ENCODE measurements at regions not wholly inside any gene's neighbourhood (a gene's known extent, or its start where the extent isn't known, plus 50 kb on each side); places are given as distances from the start of the nearest gene placed in this dataset.

DNA sequence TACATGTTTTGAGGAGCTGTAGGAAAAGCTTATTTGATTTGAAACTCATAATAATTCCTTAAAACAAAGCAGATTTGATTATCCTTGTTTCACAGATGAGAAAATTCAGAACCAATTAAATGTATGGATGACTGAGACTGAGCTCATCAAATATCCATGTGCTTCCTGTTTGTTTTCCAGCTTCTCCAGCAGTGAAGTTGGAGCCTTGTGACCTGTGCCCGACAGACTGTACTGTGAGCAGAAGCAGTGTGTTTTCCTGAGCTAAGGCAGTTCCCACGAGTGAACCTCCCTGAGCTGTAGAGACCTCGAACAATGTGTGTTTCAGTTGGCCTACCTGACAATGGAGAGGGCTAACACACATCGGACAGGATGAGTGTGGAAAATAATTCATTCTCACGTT lies 599.5 kb upstream of the NRSN1 start:
- TF ChIP-seq SMC3 (conservative IDR thresholded peaks at IDR 0.05; ENCODE audit: poor library complexity), result no peak
- TF ChIP-seq, protein P1, sequence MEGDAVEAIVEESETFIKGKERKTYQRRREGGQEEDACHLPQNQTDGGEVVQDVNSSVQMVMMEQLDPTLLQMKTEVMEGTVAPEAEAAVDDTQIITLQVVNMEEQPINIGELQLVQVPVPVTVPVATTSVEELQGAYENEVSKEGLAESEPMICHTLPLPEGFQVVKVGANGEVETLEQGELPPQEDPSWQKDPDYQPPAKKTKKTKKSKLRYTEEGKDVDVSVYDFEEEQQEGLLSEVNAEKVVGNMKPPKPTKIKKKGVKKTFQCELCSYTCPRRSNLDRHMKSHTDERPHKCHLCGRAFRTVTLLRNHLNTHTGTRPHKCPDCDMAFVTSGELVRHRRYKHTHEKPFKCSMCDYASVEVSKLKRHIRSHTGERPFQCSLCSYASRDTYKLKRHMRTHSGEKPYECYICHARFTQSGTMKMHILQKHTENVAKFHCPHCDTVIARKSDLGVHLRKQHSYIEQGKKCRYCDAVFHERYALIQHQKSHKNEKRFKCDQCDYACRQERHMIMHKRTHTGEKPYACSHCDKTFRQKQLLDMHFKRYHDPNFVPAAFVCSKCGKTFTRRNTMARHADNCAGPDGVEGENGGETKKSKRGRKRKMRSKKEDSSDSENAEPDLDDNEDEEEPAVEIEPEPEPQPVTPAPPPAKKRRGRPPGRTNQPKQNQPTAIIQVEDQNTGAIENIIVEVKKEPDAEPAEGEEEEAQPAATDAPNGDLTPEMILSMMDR (IDR thresholded peaks at IDR 0.05; ENCODE audit: poor library complexity, severe bottlenecking), result no peak
- TF ChIP-seq EP300 (conservative IDR thresholded peaks at IDR 0.05; ENCODE audit: poor library complexity, severe bottlenecking), result no peak
- no peak for TF ChIP-seq POLR2AphosphoS5 (IDR thresholded peaks at IDR 0.05)
- TF ChIP-seq RAD21 (conservative IDR thresholded peaks at IDR 0.05), result no peak
- no peak for TF ChIP-seq EZH2 (IDR thresholded peaks at IDR 0.05; ENCODE audit: borderline replicate concordance, insufficient read depth, low read length, poor library complexity, severe bottlenecking)
- TF ChIP-seq MXI1 (conservative IDR thresholded peaks at IDR 0.05; ENCODE audit: poor library complexity, severe bottlenecking), result no peak
- TF ChIP-seq TAF1 (IDR thresholded peaks at IDR 0.05; ENCODE audit: low read depth), result no peak
- TF ChIP-seq, protein P2, sequence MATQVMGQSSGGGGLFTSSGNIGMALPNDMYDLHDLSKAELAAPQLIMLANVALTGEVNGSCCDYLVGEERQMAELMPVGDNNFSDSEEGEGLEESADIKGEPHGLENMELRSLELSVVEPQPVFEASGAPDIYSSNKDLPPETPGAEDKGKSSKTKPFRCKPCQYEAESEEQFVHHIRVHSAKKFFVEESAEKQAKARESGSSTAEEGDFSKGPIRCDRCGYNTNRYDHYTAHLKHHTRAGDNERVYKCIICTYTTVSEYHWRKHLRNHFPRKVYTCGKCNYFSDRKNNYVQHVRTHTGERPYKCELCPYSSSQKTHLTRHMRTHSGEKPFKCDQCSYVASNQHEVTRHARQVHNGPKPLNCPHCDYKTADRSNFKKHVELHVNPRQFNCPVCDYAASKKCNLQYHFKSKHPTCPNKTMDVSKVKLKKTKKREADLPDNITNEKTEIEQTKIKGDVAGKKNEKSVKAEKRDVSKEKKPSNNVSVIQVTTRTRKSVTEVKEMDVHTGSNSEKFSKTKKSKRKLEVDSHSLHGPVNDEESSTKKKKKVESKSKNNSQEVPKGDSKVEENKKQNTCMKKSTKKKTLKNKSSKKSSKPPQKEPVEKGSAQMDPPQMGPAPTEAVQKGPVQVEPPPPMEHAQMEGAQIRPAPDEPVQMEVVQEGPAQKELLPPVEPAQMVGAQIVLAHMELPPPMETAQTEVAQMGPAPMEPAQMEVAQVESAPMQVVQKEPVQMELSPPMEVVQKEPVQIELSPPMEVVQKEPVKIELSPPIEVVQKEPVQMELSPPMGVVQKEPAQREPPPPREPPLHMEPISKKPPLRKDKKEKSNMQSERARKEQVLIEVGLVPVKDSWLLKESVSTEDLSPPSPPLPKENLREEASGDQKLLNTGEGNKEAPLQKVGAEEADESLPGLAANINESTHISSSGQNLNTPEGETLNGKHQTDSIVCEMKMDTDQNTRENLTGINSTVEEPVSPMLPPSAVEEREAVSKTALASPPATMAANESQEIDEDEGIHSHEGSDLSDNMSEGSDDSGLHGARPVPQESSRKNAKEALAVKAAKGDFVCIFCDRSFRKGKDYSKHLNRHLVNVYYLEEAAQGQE (IDR thresholded peaks at IDR 0.05; ENCODE audit: borderline replicate concordance), result no peak

Data from neural cell (in vitro differentiated cells).